ENCODE measurements at regions not wholly inside any gene's neighbourhood (a gene's known extent, or its start where the extent isn't known, plus 50 kb on each side); places are given as distances from the start of the nearest gene placed in this dataset.

GRCh38 chr10:31599626-31600504 is 280.8 kb downstream of the ZEB1 start:
- no peak overlapping the region for H3K27ac Mint-ChIP-seq
- no peak overlapping the region for H3K4me3 Mint-ChIP-seq (ENCODE audit: low read depth)
- no peaks in the 10 kb centered on the region for H3K4me1 Mint-ChIP-seq (ENCODE audit: low read depth)
- no peak for TF ChIP-seq CTCF (IDR thresholded peaks at IDR 0.05; ENCODE audit: unreplicated experiment)
- no peaks in the 10 kb centered on the region for H3K36me3 Mint-ChIP-seq (ENCODE audit: insufficient read depth)
- peaks cover 25% of the 10 kb centered on the region for H3K27me3 Mint-ChIP-seq
- no peaks in the 10 kb centered on the region for H3K9me3 Mint-ChIP-seq (ENCODE audit: low read depth)
- DNase-seq (ENCODE audit: low spot score, unreplicated experiment) = no peak

- TF ChIP-seq CTCF (IDR thresholded peaks at IDR 0.05; ENCODE audit: unreplicated experiment) = no peak
- H3K9me3 Mint-ChIP-seq (ENCODE audit: low read depth) = peaks cover 6% of the 10 kb centered on the region
These were observed 277.7 kb downstream of the ZEB1 start for GRCh38 chr10:31596765-31597164.

GRCh38 chr10:31595992-31596391 is 277.0 kb downstream of the ZEB1 start:
- no peaks in the 10 kb centered on the region for H3K4me1 Mint-ChIP-seq (ENCODE audit: low read depth)
- peaks cover 11% of the 10 kb centered on the region for H3K9me3 Mint-ChIP-seq (ENCODE audit: low read depth)
- TF ChIP-seq CTCF (IDR thresholded peaks at IDR 0.05; ENCODE audit: unreplicated experiment) = no peak
- no peaks in the 10 kb centered on the region for H3K36me3 Mint-ChIP-seq (ENCODE audit: insufficient read depth)
- no peak for DNase-seq (ENCODE audit: low spot score, unreplicated experiment)
- no peak overlapping the region for H3K4me3 Mint-ChIP-seq (ENCODE audit: low read depth)
- H3K27ac Mint-ChIP-seq = no peak overlapping the region
- peaks cover 20% of the 10 kb centered on the region for H3K27me3 Mint-ChIP-seq

More at GRCh38 chr10:31596765-31597164, 277.7 kb downstream of the ZEB1 start:
- Mint-ChIP-seq H3K36me3 (ENCODE audit: insufficient read depth) (no peaks in the 10 kb centered on the region), H3K4me3 (ENCODE audit: low read depth) (no peak overlapping the region), H3K27ac (no peak overlapping the region), H3K4me1 (ENCODE audit: low read depth) (no peaks in the 10 kb centered on the region), H3K27me3 (peaks cover 25% of the 10 kb centered on the region)
- DNase-seq (ENCODE audit: low spot score, unreplicated experiment) = no peak

GRCh38 chr10:31594347-31594873 is 275.4 kb downstream of the ZEB1 start:
- Mint-ChIP-seq H3K4me1 (ENCODE audit: low read depth) (no peaks in the 10 kb centered on the region), H3K27me3 (peaks cover 5% of the 10 kb centered on the region), H3K9me3 (ENCODE audit: low read depth) (peaks cover 15% of the 10 kb centered on the region), H3K4me3 (ENCODE audit: low read depth) (no peak overlapping the region), H3K27ac (no peak overlapping the region), H3K36me3 (ENCODE audit: insufficient read depth) (no peaks in the 10 kb centered on the region)
- no peak for TF ChIP-seq CTCF (IDR thresholded peaks at IDR 0.05; ENCODE audit: unreplicated experiment)
- DNase-seq (ENCODE audit: low spot score, unreplicated experiment) = no peak

- H3K9me3 Mint-ChIP-seq (ENCODE audit: low read depth) = peaks cover 15% of the 10 kb centered on the region
- H3K4me3 Mint-ChIP-seq (ENCODE audit: low read depth) = no peak overlapping the region
- TF ChIP-seq CTCF (IDR thresholded peaks at IDR 0.05; ENCODE audit: unreplicated experiment) = no peak
- H3K4me1 Mint-ChIP-seq (ENCODE audit: low read depth) = no peaks in the 10 kb centered on the region
- H3K27me3 Mint-ChIP-seq = no peaks in the 10 kb centered on the region
- H3K27ac Mint-ChIP-seq = no peak overlapping the region
- H3K36me3 Mint-ChIP-seq (ENCODE audit: insufficient read depth) = no peaks in the 10 kb centered on the region
- DNase-seq (ENCODE audit: low spot score, unreplicated experiment) = no peak
These were observed 274.1 kb downstream of the ZEB1 start for GRCh38 chr10:31593124-31593523.

Measured in progenitor cell of endocrine pancreas (in vitro differentiated cells).